HepG2 (cell line): ENCODE measurements at regions not wholly inside any gene's neighbourhood (a gene's known extent, or its start where the extent isn't known, plus 50 kb on each side); places are given as distances from the start of the nearest gene placed in this dataset.

Source experiments
- CEBPB ChIP-seq: IDR thresholded peaks from 2 replicates; pipeline ENCODE4 v1.6.1; 2011; ENCODE audit warnings: low read depth, low read length, improper control_type of control experiment, borderline replicate concordance
- CTCF ChIP-seq: sonication (generic); formaldehyde crosslinking; IDR thresholded peaks from 2 replicates; pipeline ENCODE4 v1.5.0; 2020; ENCODE audit warnings: mild to moderate bottlenecking, missing genetic modification reagents, moderate library complexity
- KAT8 ChIP-seq: IDR thresholded peaks from 2 replicates; pipeline ENCODE4 v1.6.1; 2016; ENCODE audit warnings: missing genetic modification reagents, missing compliant biosample characterization
- MXI1 ChIP-seq: IDR thresholded peaks from 3 replicates; pipeline ENCODE4 v1.6.1; 2012; ENCODE audit warnings: low read depth, low read length, inconsistent platforms, borderline replicate concordance
- ZBTB39 ChIP-seq: sonication (generic); formaldehyde crosslinking; IDR thresholded peaks from 2 replicates; pipeline ENCODE4 v1.5.0; 2020; ENCODE audit warnings: missing genetic modification reagents
- ZNF274 ChIP-seq: sonication (generic); formaldehyde crosslinking; IDR thresholded peaks from 2 replicates; pipeline ENCODE4 v1.5.1; 2020; ENCODE audit warnings: mild to moderate bottlenecking, missing genetic modification reagents
- TF ChIP-seq, protein P1 (sequence below): sonication (generic); formaldehyde crosslinking; IDR thresholded peaks from 2 replicates; pipeline ENCODE4 v1.8.0; 2022; ENCODE audit warnings: missing genetic modification reagents, mild to moderate bottlenecking, borderline replicate concordance

DNA sequence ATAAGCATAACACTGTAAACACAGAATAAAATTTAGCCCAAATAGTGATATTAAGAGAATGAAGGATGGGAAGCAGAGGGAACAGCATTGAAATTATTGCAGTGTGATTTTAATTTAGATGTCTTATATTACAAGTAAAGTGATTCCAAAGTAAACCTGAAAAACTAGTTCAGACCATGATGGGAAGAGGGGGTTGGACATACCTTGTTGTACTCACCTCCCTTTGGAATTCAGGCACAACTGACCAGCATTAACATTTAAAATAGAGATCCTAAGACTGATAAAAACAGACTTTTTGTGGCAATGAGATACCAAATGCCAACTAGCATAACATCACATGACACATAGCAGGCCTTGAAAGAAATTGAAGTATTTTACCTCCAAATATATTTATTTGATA is 210.0 kb upstream of the ADRA1D start:
- TF ChIP-seq ZNF274 (no peak), CEBPB (no peak), ZBTB39 (CRISPR knock-in tag) (no peak), CTCF (no peak), MXI1 (no peak), KAT8 (CRISPR knock-in tag) (no peak)
- TF ChIP-seq, protein P1, sequence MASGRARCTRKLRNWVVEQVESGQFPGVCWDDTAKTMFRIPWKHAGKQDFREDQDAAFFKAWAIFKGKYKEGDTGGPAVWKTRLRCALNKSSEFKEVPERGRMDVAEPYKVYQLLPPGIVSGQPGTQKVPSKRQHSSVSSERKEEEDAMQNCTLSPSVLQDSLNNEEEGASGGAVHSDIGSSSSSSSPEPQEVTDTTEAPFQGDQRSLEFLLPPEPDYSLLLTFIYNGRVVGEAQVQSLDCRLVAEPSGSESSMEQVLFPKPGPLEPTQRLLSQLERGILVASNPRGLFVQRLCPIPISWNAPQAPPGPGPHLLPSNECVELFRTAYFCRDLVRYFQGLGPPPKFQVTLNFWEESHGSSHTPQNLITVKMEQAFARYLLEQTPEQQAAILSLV (CRISPR knock-in tag): no peak
